Right lobe of liver (tissue), 6 donors: ENCODE measurements at regions not wholly inside any gene's neighbourhood (a gene's known extent, or its start where the extent isn't known, plus 50 kb on each side); places are given as distances from the start of the nearest gene placed in this dataset.

Experiments
- ATAC-seq, 4 donors: fragments of 200-7000 bp; cut with Tn5 transposase; one replicate each; pipeline ENCODE4 v1.9.1; 2020; ENCODE audit warnings: mild to moderate bottlenecking in 4 of 4, moderate library complexity in 4 of 4
- DNase-seq, 3 donors: peaks; one replicate each; pipeline ENCODE4 v3.0.0-alpha.2; 2020
- H3K27ac ChIP-seq, 3 donors: fragments of 200-600 bp; one replicate each; pipeline ENCODE4 v1.8.0; 2022
- H3K27me3 ChIP-seq, 2 donors: fragments of 200-600 bp; one replicate each; pipeline ENCODE4 v1.8.0; 2022
- H3K36me3 ChIP-seq, 4 donors: fragments of 200-600 bp; sonication (generic) in 1 of 4; one replicate each; pipeline versions ENCODE4 v1.5.1 to v1.8.0; 2017 to 2022; ENCODE audit warnings: control low read depth in 1 of 4
- H3K4me1 ChIP-seq, 4 donors: fragments of 200-600 bp; sonication (generic) in 1 of 4; one replicate each; pipeline versions ENCODE4 v1.5.1 to v1.8.0; 2017 to 2022; ENCODE audit warnings: control low read depth in 1 of 4
- H3K4me3 ChIP-seq, 3 donors: fragments of 200-600 bp; one replicate each; pipeline ENCODE4 v1.8.0; 2022
- H3K9me3 ChIP-seq, 4 donors: fragments of 200-600 bp; sonication (generic) in 1 of 4; one replicate each; pipeline versions ENCODE4 v1.5.1 to v1.8.0; 2017 to 2022; ENCODE audit warnings: control low read depth in 1 of 4
- POLR2A ChIP-seq: fragments of 450-650 bp; IDR thresholded peaks from one replicate; pipeline ENCODE4 v1.6.1; 2017; ENCODE audit warnings: antibody characterized with exemption, mild to moderate bottlenecking
- WGBS: methylation state at CpG from one replicate; pipeline ENCODE4 v1.1.6; 2018; ENCODE audit warnings: low coverage, low lambda C conversion rate; ENCODE audit not compliant: insufficient coverage; ENCODE audit errors: missing lambda C conversion rate; 5-methylcytosine and 5-hydroxymethylcytosine counted together
- intact Hi-C, 2 donors: fragments of 100-400 bp; cut with DNase I; formaldehyde crosslinking; loops; one replicate each; pipeline versions ENCODE4 v1.11.2 to v1.14.1; 2022
- TF ChIP-seq, protein P1 (sequence below), 4 donors: fragments of 200-600 bp in 3 of 4; fragments of 450-650 bp in 1 of 4; IDR thresholded peaks; one replicate each; pipeline versions ENCODE4 v1.5.1 to v1.8.0; 2016 to 2022; ENCODE audit warnings: antibody characterized with exemption in 4 of 4, mild to moderate bottlenecking in 2 of 4
- donor health status: DM: no; HTN: yes; CAD: no.
- donor health status: DM: no; HTN: no; CAD: no.
- donor health status: DM: no; HTN: no; CAD: no.
- donor health status: DM: no; HTN: yes; CAD: no.
- donor health status: DM: no; HTN: yes; CAD: no.

DNA sequence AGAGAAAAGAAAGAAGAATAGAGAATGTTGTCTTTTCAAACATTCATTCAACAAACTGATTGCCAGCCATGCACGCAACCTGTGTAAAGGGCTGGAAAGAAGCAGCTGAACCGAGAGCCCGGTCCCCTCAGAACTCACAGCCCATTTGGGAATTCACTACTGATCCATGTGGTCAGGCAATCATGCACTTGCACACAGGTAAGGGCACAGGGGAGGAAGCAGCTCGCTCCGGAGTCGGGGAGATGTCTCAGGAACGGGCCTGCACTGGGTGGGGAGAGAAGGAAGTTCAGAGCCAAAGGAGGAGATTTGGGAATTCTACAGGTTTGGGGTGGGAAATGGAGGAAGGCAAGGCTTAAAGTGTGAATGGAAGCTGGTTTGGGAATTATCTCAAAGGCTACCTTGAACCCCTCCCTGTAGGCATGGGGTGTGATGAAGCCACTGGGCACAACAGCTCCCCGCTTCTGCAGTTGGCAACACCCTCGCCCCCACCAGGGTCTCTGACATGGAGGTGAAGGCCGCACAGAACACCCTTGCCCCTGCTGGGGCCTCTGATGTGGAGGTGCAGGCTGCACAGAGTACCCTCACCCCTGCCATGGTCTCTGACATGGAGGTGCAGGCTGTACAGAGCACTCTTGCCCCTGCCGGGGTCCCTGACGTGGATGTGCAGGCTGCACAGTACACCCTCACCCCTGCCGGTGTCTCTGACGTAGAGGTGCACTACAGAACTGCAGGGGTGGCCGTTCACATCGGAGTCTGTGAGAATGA lies 194.4 kb upstream of the RNF32 start:
- no peaks in the 10 kb centered on the region for H3K36me3 ChIP-seq
- no peak for TF ChIP-seq POLR2A
- TF ChIP-seq, protein P1, sequence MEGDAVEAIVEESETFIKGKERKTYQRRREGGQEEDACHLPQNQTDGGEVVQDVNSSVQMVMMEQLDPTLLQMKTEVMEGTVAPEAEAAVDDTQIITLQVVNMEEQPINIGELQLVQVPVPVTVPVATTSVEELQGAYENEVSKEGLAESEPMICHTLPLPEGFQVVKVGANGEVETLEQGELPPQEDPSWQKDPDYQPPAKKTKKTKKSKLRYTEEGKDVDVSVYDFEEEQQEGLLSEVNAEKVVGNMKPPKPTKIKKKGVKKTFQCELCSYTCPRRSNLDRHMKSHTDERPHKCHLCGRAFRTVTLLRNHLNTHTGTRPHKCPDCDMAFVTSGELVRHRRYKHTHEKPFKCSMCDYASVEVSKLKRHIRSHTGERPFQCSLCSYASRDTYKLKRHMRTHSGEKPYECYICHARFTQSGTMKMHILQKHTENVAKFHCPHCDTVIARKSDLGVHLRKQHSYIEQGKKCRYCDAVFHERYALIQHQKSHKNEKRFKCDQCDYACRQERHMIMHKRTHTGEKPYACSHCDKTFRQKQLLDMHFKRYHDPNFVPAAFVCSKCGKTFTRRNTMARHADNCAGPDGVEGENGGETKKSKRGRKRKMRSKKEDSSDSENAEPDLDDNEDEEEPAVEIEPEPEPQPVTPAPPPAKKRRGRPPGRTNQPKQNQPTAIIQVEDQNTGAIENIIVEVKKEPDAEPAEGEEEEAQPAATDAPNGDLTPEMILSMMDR (IDR thresholded peaks at IDR 0.05) = no peak
- H3K4me3 ChIP-seq = no peak overlapping the region
- no peaks in the 10 kb centered on the region for H3K27me3 ChIP-seq
- H3K9me3 ChIP-seq = no peaks in the 10 kb centered on the region
- 95% methylated on average over 6 of the region's 16 CpGs for WGBS
- DNase-seq = no peak
- peak in 1 of 4 donors; percentile 25 for ATAC-seq
- no peak overlapping the region for H3K27ac ChIP-seq
- intact Hi-C loops = no loop called here
- H3K4me1 ChIP-seq = no peaks in the 10 kb centered on the region

DNA sequence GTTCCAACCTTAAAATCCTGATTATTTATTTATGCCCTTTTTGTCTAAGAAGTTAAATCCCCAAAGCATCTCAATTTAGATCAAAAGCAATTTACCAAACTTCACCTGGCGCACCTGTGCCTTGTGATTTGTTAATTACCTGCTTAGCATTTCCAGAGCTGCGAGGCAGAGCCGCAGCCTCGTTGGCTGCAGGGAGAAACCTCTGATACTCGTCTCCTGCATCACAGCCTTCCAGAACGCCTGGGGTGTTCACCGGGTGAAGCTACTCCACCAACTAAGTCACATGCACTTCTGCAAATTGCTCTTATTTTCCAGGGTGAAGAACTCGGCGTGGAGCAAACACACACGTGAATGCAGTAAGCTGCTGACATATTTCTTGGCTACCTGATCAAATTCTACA lies 198.1 kb upstream of the RNF32 start:
- no peaks in the 10 kb centered on the region for H3K4me1 ChIP-seq
- TF ChIP-seq, protein P1 (IDR thresholded peaks at IDR 0.05) = no peak
- no peak for TF ChIP-seq POLR2A
- H3K9me3 ChIP-seq = no peaks in the 10 kb centered on the region
- 67% methylated on average over 9 of the region's 10 CpGs for WGBS
- intact Hi-C loops = no loop called here
- H3K36me3 ChIP-seq = no peaks in the 10 kb centered on the region
- H3K4me3 ChIP-seq = no peak overlapping the region
- no peak for ATAC-seq
- H3K27me3 ChIP-seq = no peaks in the 10 kb centered on the region
- no peak for DNase-seq
- H3K27ac ChIP-seq = no peak overlapping the region

DNA sequence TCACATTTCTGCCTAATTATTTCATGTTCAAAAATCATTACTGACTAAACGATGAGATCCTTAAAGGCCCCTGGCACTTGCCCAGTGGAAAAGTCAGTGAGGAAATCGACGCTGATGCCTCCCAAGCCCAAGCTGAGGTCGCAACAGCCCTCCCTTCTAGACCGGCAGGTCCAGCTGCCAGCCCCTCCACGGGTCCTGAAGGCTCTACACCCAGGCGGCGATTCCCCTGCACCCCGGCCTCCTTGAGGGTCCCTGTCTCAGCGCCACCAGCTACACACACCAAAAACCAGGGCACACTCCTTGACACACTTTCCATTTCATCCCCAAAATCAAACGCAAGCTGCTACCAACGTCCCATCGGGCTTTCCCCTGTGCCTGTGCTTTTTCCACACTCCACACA lies 200.1 kb upstream of the RNF32 start:
- Histone ChIP-seq H3K4me1 (no peaks in the 10 kb centered on the region), H3K27me3 (no peaks in the 10 kb centered on the region), H3K36me3 (no peaks in the 10 kb centered on the region), H3K4me3 (no peak overlapping the region), H3K27ac (no peak overlapping the region), H3K9me3 (no peaks in the 10 kb centered on the region)
- TF ChIP-seq POLR2A = no peak
- TF ChIP-seq, protein P1 (IDR thresholded peaks at IDR 0.05) = no peak
- DNase-seq (no peak), ATAC-seq (no peak)
- WGBS = 83% methylated on average over 9 of the region's 13 CpGs
- intact Hi-C loops = no loop called here

DNA sequence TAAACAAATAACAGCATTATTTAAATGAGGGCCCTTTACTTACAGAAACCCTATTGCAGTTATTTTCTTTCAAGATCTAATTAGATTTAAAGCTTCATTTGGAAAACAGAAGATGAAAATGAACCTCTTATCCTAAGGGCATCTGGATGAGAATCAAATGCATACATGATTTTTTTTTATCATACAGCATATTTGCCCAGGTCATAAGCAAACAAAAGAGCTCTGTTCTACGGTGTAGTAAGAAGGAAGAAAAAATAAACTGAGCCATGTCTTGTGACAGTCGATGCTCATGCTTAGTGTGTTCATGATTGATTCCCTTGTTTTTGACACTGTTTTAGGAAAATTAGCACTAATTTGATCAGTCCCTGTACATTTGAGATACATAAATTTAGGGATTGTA lies 202.6 kb upstream of the RNF32 start:
- DNase-seq (no peak), ATAC-seq (no peak)
- Histone ChIP-seq H3K4me3 (no peak overlapping the region), H3K27me3 (no peaks in the 10 kb centered on the region), H3K36me3 (no peaks in the 10 kb centered on the region), H3K9me3 (no peaks in the 10 kb centered on the region), H3K4me1 (no peaks in the 10 kb centered on the region), H3K27ac (no peak overlapping the region)
- WGBS = 40% methylated on average over 2 of the region's 2 CpGs
- TF ChIP-seq, protein P1 (IDR thresholded peaks at IDR 0.05) = no peak
- TF ChIP-seq POLR2A = no peak
- intact Hi-C loops = no loop called here
